HEK293 (cell line): ENCODE measurements at regions not wholly inside any gene's neighbourhood (a gene's known extent, or its start where the extent isn't known, plus 50 kb on each side); places are given as distances from the start of the nearest gene placed in this dataset.

ENCODE experiments used
- HOXC10 ChIP-seq: sonication (generic); formaldehyde crosslinking; IDR thresholded peaks from 2 replicates; pipeline ENCODE4 v1.8.1; 2023; ENCODE audit warnings: mild to moderate bottlenecking, missing genetic modification reagents
- SALL2 ChIP-seq: fragments of 450-650 bp; formaldehyde crosslinking; IDR thresholded peaks from 2 replicates; pipeline ENCODE4 v1.5.0; 2017; ENCODE audit warnings: missing biosample characterization, mild to moderate bottlenecking, missing genetic modification characterization, borderline replicate concordance
- SP7 ChIP-seq: fragments of 450-650 bp; formaldehyde crosslinking; IDR thresholded peaks from 2 replicates; pipeline ENCODE4 v1.5.1; 2016; ENCODE audit warnings: missing biosample characterization, missing genetic modification characterization
- TCF7L2 ChIP-seq: IDR thresholded peaks from 2 replicates; pipeline ENCODE4 v1.6.1; 2011; ENCODE audit warnings: low read depth, mild to moderate bottlenecking, inconsistent platforms, low read length, moderate library complexity, borderline replicate concordance
- ZBTB49 ChIP-seq: fragments of 450-650 bp; formaldehyde crosslinking; IDR thresholded peaks from 2 replicates; pipeline ENCODE4 v1.5.1; 2016; ENCODE audit warnings: missing biosample characterization, missing genetic modification characterization, low read depth
- ZFHX2 ChIP-seq: fragments of 450-650 bp; formaldehyde crosslinking; conservative IDR thresholded peaks from 2 replicates; pipeline ENCODE4 v1.5.1; 2016; ENCODE audit warnings: missing biosample characterization, missing genetic modification characterization
- ZFP69B ChIP-seq: fragments of 450-650 bp; formaldehyde crosslinking; IDR thresholded peaks from 2 replicates; pipeline ENCODE4 v1.5.1; 2016; ENCODE audit warnings: missing biosample characterization, missing genetic modification characterization
- ZNF133 ChIP-seq: fragments of 450-650 bp; formaldehyde crosslinking; IDR thresholded peaks from 2 replicates; pipeline ENCODE4 v1.5.1; 2016; ENCODE audit warnings: missing biosample characterization, missing genetic modification characterization
- ZNF140 ChIP-seq: fragments of 450-650 bp; formaldehyde crosslinking; IDR thresholded peaks from 2 replicates; pipeline ENCODE4 v1.5.1; 2016; ENCODE audit warnings: missing biosample characterization, missing genetic modification characterization
- ZNF175 ChIP-seq: fragments of 450-650 bp; formaldehyde crosslinking; IDR thresholded peaks from 2 replicates; pipeline ENCODE4 v1.5.1; 2016; ENCODE audit warnings: missing biosample characterization, missing genetic modification characterization
- ZNF18 ChIP-seq: fragments of 450-650 bp; formaldehyde crosslinking; IDR thresholded peaks from 2 replicates; pipeline ENCODE4 v1.5.1; 2016; ENCODE audit warnings: missing biosample characterization, missing genetic modification characterization
- ZNF274 ChIP-seq, 2 experiments: fragments of 200-500 bp in 1 of 2; fragments of 450-650 bp in 1 of 2; sonication (Bioruptor generic) in 1 of 2; formaldehyde crosslinking in 1 of 2; IDR thresholded peaks; 2 replicates each; pipeline versions ENCODE4 v1.5.1 to v1.6.1; 2014 to 2016; ENCODE audit warnings: borderline replicate concordance in 1 of 2, inconsistent platforms in 1 of 2, low read length in 1 of 2, missing biosample characterization in 1 of 2, missing genetic modification characterization in 1 of 2
- ZNF311 ChIP-seq: fragments of 450-650 bp; formaldehyde crosslinking; IDR thresholded peaks from 2 replicates; pipeline ENCODE4 v1.5.1; 2017; ENCODE audit warnings: missing biosample characterization, missing genetic modification characterization, borderline replicate concordance
- ZNF354C ChIP-seq: fragments of 450-650 bp; formaldehyde crosslinking; IDR thresholded peaks from 2 replicates; pipeline ENCODE4 v1.5.1; 2016; ENCODE audit warnings: missing biosample characterization, missing genetic modification characterization, low read depth, borderline replicate concordance
- ZNF37A ChIP-seq: fragments of 450-650 bp; IDR thresholded peaks from 2 replicates; pipeline ENCODE4 v1.5.1; 2018; ENCODE audit warnings: missing biosample characterization, missing genetic modification characterization
- ZNF426 ChIP-seq: fragments of 450-650 bp; formaldehyde crosslinking; IDR thresholded peaks from 2 replicates; pipeline ENCODE4 v1.5.1; 2017; ENCODE audit warnings: missing biosample characterization, missing genetic modification characterization, mild to moderate bottlenecking, inconsistent platforms, moderate library complexity
- ZNF600 ChIP-seq: fragments of 450-650 bp; formaldehyde crosslinking; IDR thresholded peaks from 2 replicates; pipeline ENCODE4 v1.5.1; 2016; ENCODE audit warnings: missing biosample characterization, missing genetic modification characterization
- ZNF621 ChIP-seq: fragments of 450-650 bp; formaldehyde crosslinking; IDR thresholded peaks from 2 replicates; pipeline ENCODE4 v1.5.1; 2017; ENCODE audit warnings: missing biosample characterization, missing genetic modification characterization
- ZNF670 ChIP-seq: fragments of 450-650 bp; formaldehyde crosslinking; IDR thresholded peaks from 2 replicates; pipeline ENCODE4 v1.5.1; 2016; ENCODE audit warnings: missing biosample characterization, missing genetic modification characterization, low read depth
- ZNF677 ChIP-seq: fragments of 450-650 bp; IDR thresholded peaks from 2 replicates; pipeline ENCODE4 v1.5.0; 2018; ENCODE audit warnings: missing biosample characterization, mild to moderate bottlenecking, missing genetic modification characterization, moderate library complexity
- ZNF837 ChIP-seq: fragments of 450-650 bp; formaldehyde crosslinking; IDR thresholded peaks from 2 replicates; pipeline ENCODE4 v1.5.1; 2016; ENCODE audit warnings: missing biosample characterization, missing genetic modification characterization
- ZXDB ChIP-seq: fragments of 450-650 bp; formaldehyde crosslinking; IDR thresholded peaks from 2 replicates; pipeline ENCODE4 v1.5.1; 2016; ENCODE audit warnings: missing biosample characterization, missing genetic modification characterization
- TF ChIP-seq, protein P1 (sequence below): fragments of 450-650 bp; formaldehyde crosslinking; IDR thresholded peaks from 2 replicates; pipeline ENCODE4 v1.5.1; 2016; ENCODE audit warnings: missing biosample characterization, missing genetic modification characterization
- TF ChIP-seq, protein P2 (sequence below): fragments of 450-650 bp; formaldehyde crosslinking; IDR thresholded peaks from 2 replicates; pipeline ENCODE4 v1.5.1; 2016; ENCODE audit warnings: missing biosample characterization, missing genetic modification characterization
- TF ChIP-seq, protein P3 (sequence below): fragments of 450-650 bp; formaldehyde crosslinking; conservative IDR thresholded peaks from 2 replicates; pipeline ENCODE4 v1.5.1; 2016; ENCODE audit warnings: low read depth, missing biosample characterization, missing genetic modification characterization

- TF ChIP-seq ZNF274 (IDR thresholded peaks at IDR 0.05; ENCODE audit: low read length) (no peak), ZNF274 (tag by site-specific recombination; IDR thresholded peaks at IDR 0.05; ENCODE audit: borderline replicate concordance) (no peak), ZNF18 (tag by site-specific recombination) (peak; percentile 75), SALL2 (tag by site-specific recombination) (no peak), ZNF600 (tag by site-specific recombination) (0 out of 2 replicates have a peak, but pooled peaks have one; percentile 32), ZNF426 (no peak), ZFP69B (peak; percentile 79), ZNF837 (tag by site-specific recombination) (no peak), ZNF175 (no peak), ZNF311 (tag by site-specific recombination) (no peak), TCF7L2 (no peak), ZXDB (tag by site-specific recombination) (peak; percentile 94), ZNF621 (tag by site-specific recombination) (no peak), ZNF677 (tag by site-specific recombination) (no peak), ZNF140 (tag by site-specific recombination) (no peak), ZNF354C (tag by site-specific recombination) (no peak), HOXC10 (CRISPR knock-in tag) (no peak), ZNF37A (no peak), ZFHX2 (peak; percentile 47), ZNF670 (tag by site-specific recombination) (no peak), SP7 (tag by site-specific recombination) (peak; percentile 82), ZBTB49 (tag by site-specific recombination) (no peak), ZNF133 (tag by site-specific recombination) (no peak)
- TF ChIP-seq, protein P1, sequence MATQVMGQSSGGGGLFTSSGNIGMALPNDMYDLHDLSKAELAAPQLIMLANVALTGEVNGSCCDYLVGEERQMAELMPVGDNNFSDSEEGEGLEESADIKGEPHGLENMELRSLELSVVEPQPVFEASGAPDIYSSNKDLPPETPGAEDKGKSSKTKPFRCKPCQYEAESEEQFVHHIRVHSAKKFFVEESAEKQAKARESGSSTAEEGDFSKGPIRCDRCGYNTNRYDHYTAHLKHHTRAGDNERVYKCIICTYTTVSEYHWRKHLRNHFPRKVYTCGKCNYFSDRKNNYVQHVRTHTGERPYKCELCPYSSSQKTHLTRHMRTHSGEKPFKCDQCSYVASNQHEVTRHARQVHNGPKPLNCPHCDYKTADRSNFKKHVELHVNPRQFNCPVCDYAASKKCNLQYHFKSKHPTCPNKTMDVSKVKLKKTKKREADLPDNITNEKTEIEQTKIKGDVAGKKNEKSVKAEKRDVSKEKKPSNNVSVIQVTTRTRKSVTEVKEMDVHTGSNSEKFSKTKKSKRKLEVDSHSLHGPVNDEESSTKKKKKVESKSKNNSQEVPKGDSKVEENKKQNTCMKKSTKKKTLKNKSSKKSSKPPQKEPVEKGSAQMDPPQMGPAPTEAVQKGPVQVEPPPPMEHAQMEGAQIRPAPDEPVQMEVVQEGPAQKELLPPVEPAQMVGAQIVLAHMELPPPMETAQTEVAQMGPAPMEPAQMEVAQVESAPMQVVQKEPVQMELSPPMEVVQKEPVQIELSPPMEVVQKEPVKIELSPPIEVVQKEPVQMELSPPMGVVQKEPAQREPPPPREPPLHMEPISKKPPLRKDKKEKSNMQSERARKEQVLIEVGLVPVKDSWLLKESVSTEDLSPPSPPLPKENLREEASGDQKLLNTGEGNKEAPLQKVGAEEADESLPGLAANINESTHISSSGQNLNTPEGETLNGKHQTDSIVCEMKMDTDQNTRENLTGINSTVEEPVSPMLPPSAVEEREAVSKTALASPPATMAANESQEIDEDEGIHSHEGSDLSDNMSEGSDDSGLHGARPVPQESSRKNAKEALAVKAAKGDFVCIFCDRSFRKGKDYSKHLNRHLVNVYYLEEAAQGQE (tag by site-specific recombination) = no peak
- TF ChIP-seq, protein P2, sequence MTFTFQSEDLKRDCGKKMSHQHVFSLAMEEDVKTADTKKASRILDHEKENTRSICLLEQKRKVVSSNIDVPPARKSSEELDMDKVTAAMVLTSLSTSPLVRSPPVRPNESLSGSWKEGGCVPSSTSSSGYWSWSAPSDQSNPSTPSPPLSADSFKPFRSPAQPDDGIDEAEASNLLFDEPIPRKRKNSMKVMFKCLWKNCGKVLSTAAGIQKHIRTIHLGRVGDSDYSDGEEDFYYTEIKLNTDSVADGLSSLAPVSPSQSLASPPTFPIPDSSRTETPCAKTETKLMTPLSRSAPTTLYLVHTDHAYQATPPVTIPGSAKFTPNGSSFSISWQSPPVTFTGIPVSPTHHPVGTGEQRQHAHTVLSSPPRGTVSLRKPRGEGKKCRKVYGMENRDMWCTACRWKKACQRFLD (tag by site-specific recombination) = no peak
- TF ChIP-seq, protein P3, sequence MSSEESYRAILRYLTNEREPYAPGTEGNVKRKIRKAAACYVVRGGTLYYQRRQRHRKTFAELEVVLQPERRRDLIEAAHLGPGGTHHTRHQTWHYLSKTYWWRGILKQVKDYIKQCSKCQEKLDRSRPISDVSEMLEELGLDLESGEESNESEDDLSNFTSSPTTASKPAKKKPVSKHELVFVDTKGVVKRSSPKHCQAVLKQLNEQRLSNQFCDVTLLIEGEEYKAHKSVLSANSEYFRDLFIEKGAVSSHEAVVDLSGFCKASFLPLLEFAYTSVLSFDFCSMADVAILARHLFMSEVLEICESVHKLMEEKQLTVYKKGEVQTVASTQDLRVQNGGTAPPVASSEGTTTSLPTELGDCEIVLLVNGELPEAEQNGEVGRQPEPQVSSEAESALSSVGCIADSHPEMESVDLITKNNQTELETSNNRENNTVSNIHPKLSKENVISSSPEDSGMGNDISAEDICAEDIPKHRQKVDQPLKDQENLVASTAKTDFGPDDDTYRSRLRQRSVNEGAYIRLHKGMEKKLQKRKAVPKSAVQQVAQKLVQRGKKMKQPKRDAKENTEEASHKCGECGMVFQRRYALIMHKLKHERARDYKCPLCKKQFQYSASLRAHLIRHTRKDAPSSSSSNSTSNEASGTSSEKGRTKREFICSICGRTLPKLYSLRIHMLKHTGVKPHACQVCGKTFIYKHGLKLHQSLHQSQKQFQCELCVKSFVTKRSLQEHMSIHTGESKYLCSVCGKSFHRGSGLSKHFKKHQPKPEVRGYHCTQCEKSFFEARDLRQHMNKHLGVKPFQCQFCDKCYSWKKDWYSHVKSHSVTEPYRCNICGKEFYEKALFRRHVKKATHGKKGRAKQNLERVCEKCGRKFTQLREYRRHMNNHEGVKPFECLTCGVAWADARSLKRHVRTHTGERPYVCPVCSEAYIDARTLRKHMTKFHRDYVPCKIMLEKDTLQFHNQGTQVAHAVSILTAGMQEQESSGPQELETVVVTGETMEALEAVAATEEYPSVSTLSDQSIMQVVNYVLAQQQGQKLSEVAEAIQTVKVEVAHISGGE (tag by site-specific recombination) = peak; percentile 71
Observed at GRCh38 chrX:115892787-115893671, 277.5 kb upstream of the AGTR2 start (continued).
